ENCODE measurements at regions not wholly inside any gene's neighbourhood (a gene's known extent, or its start where the extent isn't known, plus 50 kb on each side); places are given as distances from the start of the nearest gene placed in this dataset.

DNA sequence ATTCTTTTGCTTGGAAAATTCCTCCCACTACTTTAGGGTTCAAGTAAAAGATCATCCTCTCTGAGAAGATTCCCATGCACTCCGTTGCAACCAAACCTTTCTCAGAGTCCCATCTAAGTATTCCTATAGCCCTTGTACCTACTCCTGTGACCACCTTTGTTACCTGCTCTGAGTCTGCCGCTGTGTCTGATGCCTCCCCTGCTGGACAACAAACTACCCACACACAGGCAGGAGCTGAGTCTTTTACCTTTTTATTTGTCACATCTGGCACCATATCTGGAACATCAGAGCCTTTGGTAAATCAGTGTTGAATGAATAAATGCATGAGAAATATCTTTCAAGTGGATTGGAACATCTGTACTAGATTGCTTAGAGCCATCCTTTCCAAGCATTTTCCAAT is 82.1 kb upstream of the FLRT2 start:
- DNase-seq (ENCODE audit: low read depth, low spot score) (no peak), FAIRE-seq (no peak)
- no peak overlapping the region for H3K4me3 ChIP-seq (replicated peaks in 1 of 3; ENCODE audit: insufficient read depth in 1 of 3, low read depth in 1 of 3, low read length in 3 of 3)
- H3K9me1 ChIP-seq (replicated peaks; ENCODE audit: control insufficient read depth, extremely low read depth, insufficient read depth, low read length): no peaks in the 10 kb centered on the region
- TF ChIP-seq MYC (IDR thresholded peaks at IDR 0.05; ENCODE audit: low read depth, low read length) (no peak), GATA2 (IDR thresholded peaks at IDR 0.05; ENCODE audit: insufficient read depth, insufficient read length, low read depth, low read length) (no peak), POLR2A (IDR thresholded peaks at IDR 0.05; ENCODE audit: low read depth, low read length) (no peak), EZH2 (IDR thresholded peaks at IDR 0.05; ENCODE audit: borderline replicate concordance, low read depth, low read length, severe bottlenecking) (no peak)
- TF ChIP-seq, protein P1, sequence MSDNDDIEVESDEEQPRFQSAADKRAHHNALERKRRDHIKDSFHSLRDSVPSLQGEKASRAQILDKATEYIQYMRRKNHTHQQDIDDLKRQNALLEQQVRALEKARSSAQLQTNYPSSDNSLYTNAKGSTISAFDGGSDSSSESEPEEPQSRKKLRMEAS (IDR thresholded peaks at IDR 0.05; ENCODE audit: insufficient read depth, insufficient read length): no peak
- no peaks in the 10 kb centered on the region for H3K79me2 ChIP-seq (ENCODE audit: control insufficient read depth, insufficient read depth, low read length)
- dilution Hi-C loops (cut with MboI; ENCODE audit: extremely low pct_ligation_motif_present, low sequenced_read_pairs): no loop called here
- H3K27me3 ChIP-seq (ENCODE audit: control insufficient read depth in 2 of 2, insufficient read depth in 2 of 2, low read length in 2 of 2): no peaks in the 10 kb centered on the region
- H4K20me1 ChIP-seq (replicated peaks; ENCODE audit: control insufficient read depth, extremely low read depth, insufficient read depth, low read length): no peaks in the 10 kb centered on the region
- H3K36me3 ChIP-seq (ENCODE audit: control insufficient read depth in 2 of 2, extremely low read depth in 1 of 2, insufficient read depth in 2 of 2, low read length in 2 of 2): no peaks in the 10 kb centered on the region
- H3K9me3 ChIP-seq (replicated peaks; ENCODE audit: control insufficient read depth, insufficient read depth, low read length): no peaks in the 10 kb centered on the region
- no peak overlapping the region for H3K4me2 ChIP-seq (ENCODE audit: insufficient read depth, low read length)
- intact Hi-C loops (cut with micrococcal nuclease): no loop called here
- no peak overlapping the region for H2AFZ ChIP-seq (ENCODE audit: low read depth, low read length)
- no TSS peak for BruUV-seq (replicated peaks)
- H3K9ac ChIP-seq (replicated peaks; ENCODE audit: extremely low read depth, insufficient read depth, low read length): no peak overlapping the region
- no peaks in the 10 kb centered on the region for H3K4me1 ChIP-seq (ENCODE audit: control insufficient read depth, extremely low read depth, insufficient read depth, low read length)
- no peak overlapping the region for H3K27ac ChIP-seq (ENCODE audit: insufficient read depth, low read depth, low read length)
- CTCF ChIA-PET: interaction anchor here (1.6 to 1.7 kb wide), 2 partner anchors 13 to 22 kb away, joined by 5 to 6 read pairs; no protein-coding TSS in a partner anchor
- POLR2A ChIA-PET: no interaction called here

DNA sequence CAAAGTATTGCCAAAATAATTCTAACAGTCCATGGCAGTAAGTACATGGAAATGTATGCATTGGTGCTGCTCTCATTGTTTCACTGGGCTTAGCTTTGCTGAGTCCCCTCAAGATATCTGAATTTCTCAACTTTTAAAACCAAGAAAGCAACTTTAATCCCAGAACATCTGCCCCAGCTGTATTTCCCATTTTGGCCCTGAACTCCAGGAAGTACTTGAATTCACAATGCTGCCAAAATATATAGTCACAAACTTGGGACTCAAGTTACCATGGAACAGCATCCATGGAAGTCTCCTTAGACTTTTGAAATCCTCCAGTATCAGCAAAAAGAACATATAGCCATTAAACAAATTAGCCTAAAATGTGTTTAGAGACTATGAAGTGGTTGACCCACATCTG is 78.5 kb upstream of the FLRT2 start:
- Histone ChIP-seq H3K9me1 (replicated peaks; ENCODE audit: control insufficient read depth, extremely low read depth, insufficient read depth, low read length) (no peaks in the 10 kb centered on the region), H3K36me3 (ENCODE audit: control insufficient read depth in 2 of 2, extremely low read depth in 1 of 2, insufficient read depth in 2 of 2, low read length in 2 of 2) (no peaks in the 10 kb centered on the region), H3K9ac (replicated peaks; ENCODE audit: extremely low read depth, insufficient read depth, low read length) (no peak overlapping the region), H3K4me2 (ENCODE audit: insufficient read depth, low read length) (no peak overlapping the region), H3K9me3 (replicated peaks; ENCODE audit: control insufficient read depth, insufficient read depth, low read length) (no peaks in the 10 kb centered on the region), H3K79me2 (ENCODE audit: control insufficient read depth, insufficient read depth, low read length) (no peaks in the 10 kb centered on the region), H3K4me1 (ENCODE audit: control insufficient read depth, extremely low read depth, insufficient read depth, low read length) (peaks cover 7% of the 10 kb centered on the region), H3K27ac (ENCODE audit: insufficient read depth, low read depth, low read length) (no peak overlapping the region), H4K20me1 (replicated peaks; ENCODE audit: control insufficient read depth, extremely low read depth, insufficient read depth, low read length) (no peaks in the 10 kb centered on the region), H3K4me3 (replicated peaks in 1 of 3; ENCODE audit: insufficient read depth in 1 of 3, low read depth in 1 of 3, low read length in 3 of 3) (no peak overlapping the region), H2AFZ (ENCODE audit: low read depth, low read length) (no peak overlapping the region), H3K27me3 (ENCODE audit: control insufficient read depth in 2 of 2, insufficient read depth in 2 of 2, low read length in 2 of 2) (no peaks in the 10 kb centered on the region)
- FAIRE-seq (no peak), DNase-seq (ENCODE audit: low read depth, low spot score) (no peak)
- dilution Hi-C loops (cut with MboI; ENCODE audit: extremely low pct_ligation_motif_present, low sequenced_read_pairs) (no loop called here), intact Hi-C loops (cut with micrococcal nuclease) (no loop called here)
- TF ChIP-seq EZH2 (IDR thresholded peaks at IDR 0.05; ENCODE audit: borderline replicate concordance, low read depth, low read length, severe bottlenecking) (no peak), GATA2 (IDR thresholded peaks at IDR 0.05; ENCODE audit: insufficient read depth, insufficient read length, low read depth, low read length) (no peak)
- ChIA-PET POLR2A (interaction anchor here (0.5 kb wide), 1 partner anchor 188 kb away, joined by 4 read pairs; no protein-coding TSS in a partner anchor), CTCF (interaction anchor here (1.0 to 1.4 kb wide), 3 partner anchors 10 to 26 kb away, joined by 3 to 4 read pairs (median 4); no protein-coding TSS in a partner anchor)
- no TSS peak for BruUV-seq (replicated peaks)
